ENCODE measurements at regions not wholly inside any gene's neighbourhood (a gene's known extent, or its start where the extent isn't known, plus 50 kb on each side); places are given as distances from the start of the nearest gene placed in this dataset.
"Not testable (repeated sequence)": the region's sequence is repeated elsewhere in the genome, so short reads cannot be mapped to it uniquely, and the experiment has no call there.

DNA sequence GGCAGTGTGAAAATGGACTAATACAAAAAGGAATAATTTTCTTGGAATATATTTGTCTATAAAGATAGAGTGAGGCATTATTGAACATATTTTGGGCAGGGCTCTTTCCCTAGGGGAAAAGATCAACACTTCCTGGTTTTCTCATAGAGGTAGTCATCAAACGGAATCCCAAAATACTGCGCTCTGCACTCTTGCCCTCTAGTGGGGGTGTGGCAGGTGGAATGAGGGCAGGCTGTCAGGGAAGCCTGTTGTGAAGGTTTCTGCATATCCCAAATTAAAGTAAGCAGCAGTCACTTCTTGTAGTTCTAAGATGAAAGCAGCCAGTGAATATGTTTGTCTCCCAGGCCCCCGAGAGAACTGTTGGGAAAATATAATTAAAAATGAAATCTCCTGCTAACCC is 666.8 kb upstream of the TMEM132C start:
- TF ChIP-seq, protein P1, sequence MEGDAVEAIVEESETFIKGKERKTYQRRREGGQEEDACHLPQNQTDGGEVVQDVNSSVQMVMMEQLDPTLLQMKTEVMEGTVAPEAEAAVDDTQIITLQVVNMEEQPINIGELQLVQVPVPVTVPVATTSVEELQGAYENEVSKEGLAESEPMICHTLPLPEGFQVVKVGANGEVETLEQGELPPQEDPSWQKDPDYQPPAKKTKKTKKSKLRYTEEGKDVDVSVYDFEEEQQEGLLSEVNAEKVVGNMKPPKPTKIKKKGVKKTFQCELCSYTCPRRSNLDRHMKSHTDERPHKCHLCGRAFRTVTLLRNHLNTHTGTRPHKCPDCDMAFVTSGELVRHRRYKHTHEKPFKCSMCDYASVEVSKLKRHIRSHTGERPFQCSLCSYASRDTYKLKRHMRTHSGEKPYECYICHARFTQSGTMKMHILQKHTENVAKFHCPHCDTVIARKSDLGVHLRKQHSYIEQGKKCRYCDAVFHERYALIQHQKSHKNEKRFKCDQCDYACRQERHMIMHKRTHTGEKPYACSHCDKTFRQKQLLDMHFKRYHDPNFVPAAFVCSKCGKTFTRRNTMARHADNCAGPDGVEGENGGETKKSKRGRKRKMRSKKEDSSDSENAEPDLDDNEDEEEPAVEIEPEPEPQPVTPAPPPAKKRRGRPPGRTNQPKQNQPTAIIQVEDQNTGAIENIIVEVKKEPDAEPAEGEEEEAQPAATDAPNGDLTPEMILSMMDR (IDR thresholded peaks at IDR 0.05; ENCODE audit: low read length) = no peak
- no peak for TF ChIP-seq EZH2 (IDR thresholded peaks at IDR 0.05; ENCODE audit: borderline replicate concordance, low read length)
- Histone ChIP-seq H3F3A (ENCODE audit: insufficient read depth, low read length) (no peaks in the 10 kb centered on the region), H3K36me3 (ENCODE audit: insufficient read depth, low read length) (no peaks in the 10 kb centered on the region), H3K4me3 (ENCODE audit: low read depth, low read length, poor library complexity, severe bottlenecking) (no peak overlapping the region), H2AFZ (ENCODE audit: low read length) (no peak overlapping the region), H3K4me2 (ENCODE audit: low read length) (no peak overlapping the region), H3K79me2 (ENCODE audit: insufficient read depth, low read length) (no peaks in the 10 kb centered on the region), H3K9me3 (ENCODE audit: low read length) (no peaks in the 10 kb centered on the region), H4K20me1 (ENCODE audit: insufficient read depth, low read length) (no peaks in the 10 kb centered on the region), H3K9ac (ENCODE audit: low read length) (no peak overlapping the region), H3K9me2 (ENCODE audit: low read depth, low read length) (no peaks in the 10 kb centered on the region), H3K27ac (ENCODE audit: low read depth, low read length, poor library complexity, severe bottlenecking) (no peak overlapping the region), H3K27me3 (ENCODE audit: insufficient read depth, low read length) (no peaks in the 10 kb centered on the region), H3K4me1 (ENCODE audit: insufficient read depth, low read length, severe bottlenecking) (no peaks in the 10 kb centered on the region)

DNA sequence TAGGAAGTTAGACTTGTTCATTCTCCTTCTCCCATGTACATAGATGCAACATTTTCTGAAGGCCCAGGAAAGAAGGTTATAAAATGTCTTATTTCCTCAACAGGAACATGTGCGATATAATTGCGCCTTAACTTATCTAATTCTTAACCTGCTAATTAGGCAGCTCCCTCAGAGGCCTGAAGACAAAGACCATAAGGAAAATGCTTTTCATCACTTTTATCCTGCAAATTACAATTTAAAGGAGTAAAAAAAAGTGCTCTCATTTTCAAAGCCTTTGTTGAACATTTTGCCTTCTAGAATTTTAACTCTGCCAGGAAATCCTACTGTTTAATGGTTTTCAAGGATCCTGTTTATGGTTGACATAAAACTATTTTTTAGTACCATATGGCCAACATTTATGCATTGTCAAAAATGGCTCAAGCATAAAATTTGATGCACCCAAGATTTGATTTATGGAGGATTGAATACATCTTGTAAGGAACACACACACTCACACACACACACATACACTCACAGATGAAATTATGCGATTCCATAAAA is 660.4 kb upstream of the TMEM132C start:
- Histone ChIP-seq H3K4me2 (ENCODE audit: low read length) (no peak overlapping the region), H3K9me2 (ENCODE audit: low read depth, low read length) (no peaks in the 10 kb centered on the region), H3K4me1 (ENCODE audit: insufficient read depth, low read length, severe bottlenecking) (no peaks in the 10 kb centered on the region), H3K79me2 (ENCODE audit: insufficient read depth, low read length) (no peaks in the 10 kb centered on the region), H3K27me3 (ENCODE audit: insufficient read depth, low read length) (no peaks in the 10 kb centered on the region), H3K9me3 (ENCODE audit: low read length) (no peaks in the 10 kb centered on the region), H3F3A (ENCODE audit: insufficient read depth, low read length) (no peaks in the 10 kb centered on the region), H3K27ac (ENCODE audit: low read depth, low read length, poor library complexity, severe bottlenecking) (no peak overlapping the region), H3K36me3 (ENCODE audit: insufficient read depth, low read length) (no peaks in the 10 kb centered on the region), H4K20me1 (ENCODE audit: insufficient read depth, low read length) (no peaks in the 10 kb centered on the region), H3K4me3 (ENCODE audit: low read depth, low read length, poor library complexity, severe bottlenecking) (no peak overlapping the region), H2AFZ (ENCODE audit: low read length) (no peak overlapping the region), H3K9ac (ENCODE audit: low read length) (no peak overlapping the region)
- TF ChIP-seq EZH2 (IDR thresholded peaks at IDR 0.05; ENCODE audit: borderline replicate concordance, low read length) = no peak
- TF ChIP-seq, protein P1 (IDR thresholded peaks at IDR 0.05; ENCODE audit: low read length) = no peak

- no peaks in the 10 kb centered on the region for H3K9me2 ChIP-seq (ENCODE audit: low read depth, low read length)
- no peak overlapping the region for H3K4me3 ChIP-seq (ENCODE audit: low read depth, low read length, poor library complexity, severe bottlenecking)
- no peak overlapping the region for H3K27ac ChIP-seq (ENCODE audit: low read depth, low read length, poor library complexity, severe bottlenecking)
- no peaks in the 10 kb centered on the region for H3K27me3 ChIP-seq (ENCODE audit: insufficient read depth, low read length)
- H3K9me3 ChIP-seq (ENCODE audit: low read length) = no peaks in the 10 kb centered on the region
- H3K79me2 ChIP-seq (ENCODE audit: insufficient read depth, low read length) = no peaks in the 10 kb centered on the region
- no peak overlapping the region for H2AFZ ChIP-seq (ENCODE audit: low read length)
- no peak overlapping the region for H3K4me2 ChIP-seq (ENCODE audit: low read length)
- H3K4me1 ChIP-seq (ENCODE audit: insufficient read depth, low read length, severe bottlenecking) = no peaks in the 10 kb centered on the region
- no peaks in the 10 kb centered on the region for H4K20me1 ChIP-seq (ENCODE audit: insufficient read depth, low read length)
- TF ChIP-seq, protein P1 (IDR thresholded peaks at IDR 0.05; ENCODE audit: low read length) = no peak
- no peak for TF ChIP-seq EZH2 (IDR thresholded peaks at IDR 0.05; ENCODE audit: borderline replicate concordance, low read length)
- H3K9ac ChIP-seq (ENCODE audit: low read length) = no peak overlapping the region
- H3K36me3 ChIP-seq (ENCODE audit: insufficient read depth, low read length) = no peaks in the 10 kb centered on the region
- H3F3A ChIP-seq (ENCODE audit: insufficient read depth, low read length) = no peaks in the 10 kb centered on the region
Observed at GRCh38 chr12:127607146-127607725, 659.7 kb upstream of the TMEM132C start.

- not testable (repeated sequence) for H3K79me2 ChIP-seq (ENCODE audit: insufficient read depth, low read length); H2AFZ ChIP-seq (ENCODE audit: low read length); H3K27me3 ChIP-seq (ENCODE audit: insufficient read depth, low read length); H3K9ac ChIP-seq (ENCODE audit: low read length); H3K4me2 ChIP-seq (ENCODE audit: low read length); H3K27ac ChIP-seq (ENCODE audit: low read depth, low read length, poor library complexity, severe bottlenecking); H4K20me1 ChIP-seq (ENCODE audit: insufficient read depth, low read length); H3K4me1 ChIP-seq (ENCODE audit: insufficient read depth, low read length, severe bottlenecking); H3K4me3 ChIP-seq (ENCODE audit: low read depth, low read length, poor library complexity, severe bottlenecking); H3K9me3 ChIP-seq (ENCODE audit: low read length); H3F3A ChIP-seq (ENCODE audit: insufficient read depth, low read length); H3K9me2 ChIP-seq (ENCODE audit: low read depth, low read length); H3K36me3 ChIP-seq (ENCODE audit: insufficient read depth, low read length)
Observed at GRCh38 chr12:127608359-127608758, 658.6 kb upstream of the TMEM132C start.
